Fibroblast of skin of back (primary cell): ENCODE measurements at regions not wholly inside any gene's neighbourhood (a gene's known extent, or its start where the extent isn't known, plus 50 kb on each side); places are given as distances from the start of the nearest gene placed in this dataset.

Experiments
- DNase-seq: peaks from one replicate; pipeline ENCODE4 v3.0.0-alpha.2; 2013

- peak; percentile 27 for DNase-seq
Measured at GRCh38 chr3:56923526-56924224, 121.9 kb upstream of the ARHGEF3 start.

- no peak for DNase-seq
Measured at GRCh38 chr3:56921573-56922453, 120.1 kb upstream of the ARHGEF3 start.

DNA sequence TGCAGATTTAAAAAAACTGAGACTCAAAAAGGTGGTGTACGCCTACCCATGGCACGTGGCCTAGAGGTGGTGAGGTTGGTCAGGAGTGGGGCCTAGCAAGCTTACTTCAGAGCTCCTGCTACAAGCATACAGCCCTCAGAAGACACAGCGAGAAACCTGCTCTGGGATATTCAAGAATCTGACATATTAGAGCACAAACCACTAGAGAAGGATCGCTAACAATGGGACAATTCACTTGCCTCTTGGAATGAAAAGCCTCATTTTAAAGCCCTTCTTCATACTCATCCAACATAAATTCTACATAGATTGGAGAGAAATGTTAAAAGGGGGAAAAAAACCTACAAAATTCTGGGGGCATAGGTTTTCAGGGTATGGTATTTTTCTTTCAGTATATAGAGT lies 118.0 kb upstream of the ARHGEF3 start:
- no peak for DNase-seq

GRCh38 chr3:56919137-56919796 lies 117.5 kb upstream of the ARHGEF3 start:
- DNase-seq = no peak

DNA sequence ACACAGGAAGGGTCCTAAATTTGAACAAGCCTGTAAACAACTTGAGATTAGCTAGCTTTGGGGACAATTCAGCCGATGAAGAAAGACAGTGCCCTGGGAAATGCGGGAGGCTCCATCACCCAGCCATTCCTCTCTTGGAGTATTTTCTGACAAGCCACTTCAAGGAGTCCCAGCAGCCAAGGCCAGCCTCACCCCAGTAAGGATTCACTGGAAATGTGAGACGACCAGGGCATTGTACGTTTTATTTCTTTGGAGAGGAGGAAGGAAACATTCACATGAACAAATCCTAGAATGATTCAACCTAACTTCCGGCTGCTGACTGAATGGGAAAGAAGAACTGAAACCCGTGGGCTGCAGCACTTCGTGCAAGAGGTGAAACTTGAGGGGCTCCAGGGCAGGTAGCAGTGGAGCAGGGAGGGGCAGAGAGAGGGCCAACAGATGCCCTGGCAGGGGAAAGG lies 116.4 kb upstream of the ARHGEF3 start:
- DNase-seq = no peak

- DNase-seq = no peak
Measured at GRCh38 chr3:56917361-56918110, 115.8 kb upstream of the ARHGEF3 start.

DNA sequence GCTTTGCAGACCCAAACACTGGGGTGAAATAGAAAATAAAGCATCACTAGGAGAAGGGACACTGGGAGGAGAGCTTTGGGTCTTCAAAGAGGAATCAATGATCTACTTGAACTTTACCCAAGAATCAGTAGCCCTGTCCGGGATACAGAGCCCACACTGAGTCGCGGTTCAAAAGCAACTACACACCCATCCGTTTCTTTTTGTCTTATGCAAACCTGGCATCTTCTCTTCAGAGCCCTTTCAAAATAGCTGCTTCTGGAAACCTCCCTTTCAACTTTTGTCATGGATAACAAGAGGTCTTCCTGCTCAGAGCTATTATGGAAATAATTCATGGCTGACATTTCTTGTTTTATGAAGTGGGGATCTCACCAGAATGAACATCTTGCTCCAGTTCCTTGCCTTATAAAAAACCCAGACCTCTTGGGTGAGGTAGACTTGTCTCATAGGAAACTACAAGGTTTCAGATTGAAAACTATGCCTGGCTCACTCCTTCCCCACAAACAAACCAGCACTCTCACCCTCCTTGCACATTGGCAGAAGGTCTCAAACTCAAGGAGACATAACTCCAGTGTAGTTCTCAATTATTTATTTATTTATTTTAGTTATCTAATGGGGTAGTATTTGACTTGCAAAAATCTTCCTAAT lies 115.1 kb upstream of the ARHGEF3 start:
- DNase-seq = no peak

- DNase-seq = no peak
Measured at GRCh38 chr3:56915966-56916586, 114.3 kb upstream of the ARHGEF3 start.

DNA sequence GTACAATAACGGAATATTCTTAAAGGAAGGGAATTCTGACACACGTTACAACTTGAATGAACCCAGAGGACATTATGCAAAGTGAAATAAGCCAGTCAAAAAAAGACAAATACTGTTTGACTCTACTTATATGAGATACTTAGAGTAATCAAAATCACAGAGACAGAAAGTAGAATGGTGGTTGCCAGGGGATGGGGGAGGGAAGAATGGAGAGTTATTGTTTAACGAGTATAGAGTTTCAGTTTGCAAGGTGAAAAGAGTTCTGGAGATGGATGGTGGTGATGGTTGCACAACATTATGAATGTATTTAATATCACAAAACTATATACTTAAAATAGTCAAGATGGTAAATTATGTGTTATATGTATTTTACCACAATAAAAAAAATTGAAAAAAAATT lies 112.9 kb upstream of the ARHGEF3 start:
- no peak for DNase-seq

GRCh38 chr3:56911363-56911762 lies 109.6 kb upstream of the ARHGEF3 start:
- DNase-seq = no peak

GRCh38 chr3:56909349-56909748 lies 107.6 kb upstream of the ARHGEF3 start:
- no peak for DNase-seq

DNA sequence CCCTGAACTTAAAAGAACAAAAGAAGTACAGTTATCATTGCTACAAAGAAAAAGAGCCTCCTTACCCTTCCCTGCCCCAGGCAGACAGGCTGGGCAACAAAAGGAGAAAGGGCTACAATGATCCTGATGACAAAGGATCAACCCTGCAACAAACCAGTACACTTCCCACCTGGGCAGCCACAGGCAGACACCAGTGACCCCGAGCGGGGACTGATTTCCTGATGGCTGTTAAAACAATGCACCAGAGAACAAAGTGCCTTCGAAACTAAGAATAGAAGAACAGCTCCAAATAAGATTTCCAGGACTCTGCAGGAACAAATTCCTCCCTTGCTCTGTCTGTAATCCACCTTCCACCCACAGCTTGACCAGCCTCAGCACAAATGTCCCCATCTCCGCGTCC lies 106.3 kb upstream of the ARHGEF3 start:
- no peak for DNase-seq

DNA sequence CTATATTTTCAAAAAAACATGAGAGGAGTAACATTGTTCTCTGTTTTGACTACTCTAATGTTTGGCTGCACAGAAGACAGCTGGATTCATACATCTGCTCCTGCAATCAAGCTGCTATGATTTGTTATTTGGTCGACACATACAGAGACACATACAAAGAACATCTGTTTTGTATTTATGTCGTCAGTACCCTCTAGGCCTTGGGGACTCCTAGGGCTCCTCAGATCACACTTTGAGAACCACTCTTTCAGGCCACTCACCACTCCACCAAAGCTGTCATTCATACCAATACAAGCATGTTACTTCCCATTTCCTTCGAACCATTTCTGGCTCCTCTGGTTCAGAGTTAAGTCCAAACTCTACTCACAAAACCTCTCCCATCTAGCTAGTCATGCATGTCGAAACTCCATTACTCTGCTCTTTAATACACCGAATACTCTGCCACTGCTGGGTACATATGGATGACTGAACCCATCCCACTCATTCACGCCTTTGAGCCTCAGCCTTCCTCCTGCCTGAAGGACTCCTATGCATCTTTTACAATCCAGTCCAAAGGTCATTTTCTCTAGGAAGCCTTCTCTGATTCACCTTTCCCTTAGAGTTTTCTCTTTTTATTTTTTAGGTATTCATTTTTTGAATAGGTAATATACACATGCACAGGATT lies 102.9 kb upstream of the ARHGEF3 start:
- DNase-seq = no peak

GRCh38 chr3:56903231-56903782 lies 101.6 kb upstream of the ARHGEF3 start:
- DNase-seq = no peak

DNA sequence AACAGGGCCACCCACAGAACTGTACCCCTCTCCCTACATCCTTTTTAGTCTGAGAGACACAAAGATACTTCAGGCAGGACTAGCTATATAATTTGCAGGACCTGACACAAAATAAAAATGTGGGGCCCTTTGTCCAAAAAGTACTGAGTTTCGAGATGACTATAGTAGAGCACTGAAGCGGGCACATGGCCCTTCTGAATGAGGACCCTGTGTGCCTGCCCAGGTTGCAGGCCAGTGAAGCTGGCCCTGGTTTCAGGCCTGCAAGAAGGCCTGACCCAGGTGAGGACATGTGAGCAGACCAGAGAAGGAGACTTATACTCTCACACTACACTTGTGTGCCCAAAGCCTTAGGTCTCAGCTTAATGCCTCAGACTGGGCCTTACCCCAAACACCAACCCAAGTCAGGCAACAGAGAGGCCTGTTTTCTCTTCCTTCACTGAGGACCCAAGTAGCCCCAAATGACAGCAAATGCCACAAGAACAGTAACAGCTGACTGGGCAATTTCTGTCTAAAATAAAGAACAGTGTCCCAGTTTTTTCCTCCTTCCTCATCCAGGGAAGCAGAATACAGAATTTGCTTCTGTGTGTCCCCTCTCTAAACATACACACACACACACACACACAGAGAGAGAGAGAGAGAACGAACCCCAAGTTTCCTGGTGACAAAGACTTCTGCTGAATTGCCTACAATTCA lies 100.9 kb upstream of the ARHGEF3 start:
- no peak for DNase-seq

GRCh38 chr3:56900801-56901200 lies 99.1 kb upstream of the ARHGEF3 start:
- DNase-seq = no peak

- no peak for DNase-seq
Measured at GRCh38 chr3:56899851-56900250, 98.1 kb upstream of the ARHGEF3 start.

GRCh38 chr3:56899078-56899477 lies 97.3 kb upstream of the ARHGEF3 start:
- DNase-seq = no peak

DNA sequence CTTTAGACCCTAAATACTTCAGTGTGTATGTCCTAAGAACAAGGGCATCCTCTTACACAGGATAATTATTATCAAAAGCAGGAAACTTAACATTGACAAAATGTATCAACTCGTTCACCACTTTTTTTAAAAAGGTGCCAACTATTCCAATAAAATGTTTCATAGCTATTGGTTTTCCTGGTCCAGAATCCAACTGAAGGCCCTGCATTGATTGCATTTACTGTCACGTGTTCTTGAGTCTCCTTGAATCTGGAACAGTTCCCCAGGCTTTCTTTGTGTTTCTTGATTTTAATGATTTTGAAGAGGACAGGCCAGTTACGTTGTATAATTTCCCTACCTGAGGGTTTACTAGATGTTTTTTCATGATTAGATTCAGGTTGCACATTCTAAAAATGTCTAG lies 94.6 kb upstream of the ARHGEF3 start:
- no peak for DNase-seq

DNA sequence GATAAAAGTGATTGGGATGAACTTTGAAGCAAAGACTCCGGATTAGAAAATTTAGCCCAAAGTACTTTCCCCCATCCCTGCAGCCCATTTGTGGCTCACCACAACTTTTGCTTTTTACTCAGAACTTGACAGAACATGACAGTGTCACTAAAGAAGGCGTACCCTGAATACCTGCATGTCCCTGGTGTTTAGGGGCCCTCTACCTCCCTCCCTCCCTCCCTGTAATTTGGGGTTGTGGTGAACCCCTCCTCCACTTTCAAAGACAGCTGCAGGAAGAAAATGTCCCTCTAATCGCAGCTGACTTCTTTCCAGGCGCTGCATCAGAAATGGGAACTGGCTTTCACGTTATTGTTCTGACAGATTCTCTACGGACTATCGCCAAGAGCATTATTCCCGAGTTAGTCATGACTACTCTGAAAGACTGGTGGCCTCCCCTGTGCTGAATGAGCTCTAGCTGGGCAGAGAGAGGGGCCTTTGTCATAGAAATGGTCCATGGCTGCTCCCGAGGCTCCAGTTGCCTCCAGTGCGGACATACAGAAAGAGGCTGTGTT lies 93.2 kb upstream of the ARHGEF3 start:
- DNase-seq = peak; percentile 52
